ENCODE measurements at regions not wholly inside any gene's neighbourhood (a gene's known extent, or its start where the extent isn't known, plus 50 kb on each side); places are given as distances from the start of the nearest gene placed in this dataset.

GRCh38 chr14:22397221-22397737, 191.7 kb downstream of the DAD1 start:
- TF ChIP-seq, protein P1, sequence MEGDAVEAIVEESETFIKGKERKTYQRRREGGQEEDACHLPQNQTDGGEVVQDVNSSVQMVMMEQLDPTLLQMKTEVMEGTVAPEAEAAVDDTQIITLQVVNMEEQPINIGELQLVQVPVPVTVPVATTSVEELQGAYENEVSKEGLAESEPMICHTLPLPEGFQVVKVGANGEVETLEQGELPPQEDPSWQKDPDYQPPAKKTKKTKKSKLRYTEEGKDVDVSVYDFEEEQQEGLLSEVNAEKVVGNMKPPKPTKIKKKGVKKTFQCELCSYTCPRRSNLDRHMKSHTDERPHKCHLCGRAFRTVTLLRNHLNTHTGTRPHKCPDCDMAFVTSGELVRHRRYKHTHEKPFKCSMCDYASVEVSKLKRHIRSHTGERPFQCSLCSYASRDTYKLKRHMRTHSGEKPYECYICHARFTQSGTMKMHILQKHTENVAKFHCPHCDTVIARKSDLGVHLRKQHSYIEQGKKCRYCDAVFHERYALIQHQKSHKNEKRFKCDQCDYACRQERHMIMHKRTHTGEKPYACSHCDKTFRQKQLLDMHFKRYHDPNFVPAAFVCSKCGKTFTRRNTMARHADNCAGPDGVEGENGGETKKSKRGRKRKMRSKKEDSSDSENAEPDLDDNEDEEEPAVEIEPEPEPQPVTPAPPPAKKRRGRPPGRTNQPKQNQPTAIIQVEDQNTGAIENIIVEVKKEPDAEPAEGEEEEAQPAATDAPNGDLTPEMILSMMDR (IDR thresholded peaks at IDR 0.05; ENCODE audit: low read depth, low read length): no peak
- DNase-seq (ENCODE audit: low read depth, low spot score): no peak
- in situ Hi-C loops (cut with HindIII; ENCODE audit: low sequenced_read_pairs): no loop called here
- H3K4me3 ChIP-seq (ENCODE audit: low read depth, low read length): no peak overlapping the region

DNA sequence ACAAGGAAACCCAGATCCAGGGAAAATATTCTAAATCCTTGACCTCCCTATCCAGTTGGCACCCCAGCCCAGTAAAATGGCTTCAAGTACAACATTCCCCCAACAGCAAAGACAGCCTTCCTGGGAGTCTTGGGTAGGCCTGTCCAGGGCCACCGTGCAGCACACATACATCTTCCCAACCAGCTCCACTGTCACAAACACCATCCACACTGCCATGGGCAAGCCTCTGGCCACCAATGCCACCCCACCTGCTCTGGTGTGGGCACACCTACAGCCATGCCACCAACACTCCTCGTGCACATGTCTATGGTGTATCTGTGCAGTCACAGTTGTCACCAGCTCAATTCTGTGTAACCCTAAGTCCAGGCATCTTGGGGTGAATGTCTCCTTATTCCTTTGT, 193.2 kb downstream of the DAD1 start:
- in situ Hi-C loops (cut with HindIII; ENCODE audit: low sequenced_read_pairs): no loop called here
- DNase-seq (ENCODE audit: low read depth, low spot score): no peak
- no peak overlapping the region for H3K4me3 ChIP-seq (ENCODE audit: low read depth, low read length)
- TF ChIP-seq, protein P1 (IDR thresholded peaks at IDR 0.05; ENCODE audit: low read depth, low read length): no peak

GRCh38 chr14:22394616-22395015, 194.4 kb downstream of the DAD1 start:
- DNase-seq (ENCODE audit: low read depth, low spot score): no peak
- TF ChIP-seq, protein P1 (IDR thresholded peaks at IDR 0.05; ENCODE audit: low read depth, low read length): no peak
- in situ Hi-C loops (cut with HindIII; ENCODE audit: low sequenced_read_pairs): no loop called here
- no peak overlapping the region for H3K4me3 ChIP-seq (ENCODE audit: low read depth, low read length)

- no peak for DNase-seq (ENCODE audit: low read depth, low spot score)
- TF ChIP-seq, protein P1 (IDR thresholded peaks at IDR 0.05; ENCODE audit: low read depth, low read length): no peak
- in situ Hi-C loops (cut with HindIII; ENCODE audit: low sequenced_read_pairs): no loop called here
- no peak overlapping the region for H3K4me3 ChIP-seq (ENCODE audit: low read depth, low read length)
Observed at GRCh38 chr14:22393796-22394195, 195.2 kb downstream of the DAD1 start.

- in situ Hi-C loops (cut with HindIII; ENCODE audit: low sequenced_read_pairs): no loop called here
- DNase-seq (ENCODE audit: low read depth, low spot score): peak; percentile 72
- no peak overlapping the region for H3K4me3 ChIP-seq (ENCODE audit: low read depth, low read length)
- TF ChIP-seq, protein P1 (IDR thresholded peaks at IDR 0.05; ENCODE audit: low read depth, low read length): peak; percentile 73
Observed at GRCh38 chr14:22391908-22392565, 197.0 kb downstream of the DAD1 start.

DNA sequence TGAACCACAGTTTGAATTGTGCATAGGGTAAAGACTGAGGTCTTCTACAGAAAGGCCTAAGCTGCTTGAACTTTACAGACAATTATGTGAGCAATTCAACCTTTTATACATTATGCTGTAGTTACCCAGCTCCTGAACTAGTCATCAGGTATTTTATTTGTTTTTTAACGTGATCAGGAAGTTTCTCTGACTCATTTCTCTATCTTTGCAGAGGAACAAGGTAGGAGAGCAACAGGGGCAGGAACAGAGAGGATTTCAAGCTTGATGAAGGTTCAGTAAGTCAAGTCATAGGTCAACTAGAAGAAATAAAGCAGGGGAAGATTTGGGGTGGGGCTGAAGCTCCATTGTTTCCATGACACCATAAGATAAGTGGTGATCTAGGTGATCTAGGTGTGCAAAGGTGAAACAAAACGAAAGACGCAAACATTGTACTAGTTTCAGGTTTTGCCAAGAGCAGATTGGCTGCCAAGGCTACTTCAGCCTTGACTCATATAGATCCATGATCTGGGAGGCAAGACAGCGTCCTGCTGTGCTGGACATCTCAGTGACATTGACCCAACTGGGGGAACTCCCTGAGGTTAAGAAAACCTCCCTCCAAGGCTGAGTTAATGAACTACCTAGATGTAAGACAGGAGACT, 198.1 kb downstream of the DAD1 start:
- TF ChIP-seq, protein P1 (IDR thresholded peaks at IDR 0.05; ENCODE audit: low read depth, low read length): no peak
- in situ Hi-C loops (cut with HindIII; ENCODE audit: low sequenced_read_pairs): no loop called here
- H3K4me3 ChIP-seq (ENCODE audit: low read depth, low read length): no peak overlapping the region
- no peak for DNase-seq (ENCODE audit: low read depth, low spot score)

All from astrocyte of the spinal cord (primary cell).